Ureter (tissue), 1 donor: ENCODE measurements at regions not wholly inside any gene's neighbourhood (a gene's known extent, or its start where the extent isn't known, plus 50 kb on each side); places are given as distances from the start of the nearest gene placed in this dataset.

Source experiments
- DNase-seq: peaks from one replicate; pipeline ENCODE4 v3.0.0-alpha.2; 2020; ENCODE audit warnings: low spot score
- donor health status: DM: yes; HTN: yes; CAD: no.

DNA sequence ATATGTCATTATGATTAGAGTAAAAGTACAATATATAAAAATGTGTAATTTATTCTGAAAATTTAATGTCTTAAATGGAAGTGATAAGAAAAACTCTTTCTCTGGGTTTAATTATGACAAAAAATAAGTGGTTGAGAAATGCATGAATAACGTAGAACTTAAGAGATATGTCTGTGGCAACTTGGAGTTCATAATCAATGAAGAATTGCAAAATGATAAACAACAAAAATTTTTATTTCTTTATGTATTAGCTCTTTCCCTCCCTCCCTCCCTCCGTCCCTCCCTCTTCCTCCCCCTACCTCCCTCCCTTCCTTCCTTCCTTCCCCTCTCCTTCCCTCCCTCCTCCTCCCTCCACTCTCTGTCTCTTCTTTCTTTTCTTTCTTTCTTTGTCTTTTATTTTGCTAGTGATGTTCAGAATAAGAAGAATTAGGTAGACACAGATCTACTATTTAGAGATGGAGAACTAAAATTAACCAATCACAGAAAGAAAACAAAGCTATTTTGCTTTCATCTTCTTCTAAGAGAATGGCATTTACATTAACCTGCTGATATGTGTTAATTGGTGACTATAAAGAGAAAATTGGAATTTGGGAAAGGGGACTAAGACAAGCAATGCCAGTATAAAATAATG is 96.3 kb upstream of the PDC start:
- no peak for DNase-seq

DNA sequence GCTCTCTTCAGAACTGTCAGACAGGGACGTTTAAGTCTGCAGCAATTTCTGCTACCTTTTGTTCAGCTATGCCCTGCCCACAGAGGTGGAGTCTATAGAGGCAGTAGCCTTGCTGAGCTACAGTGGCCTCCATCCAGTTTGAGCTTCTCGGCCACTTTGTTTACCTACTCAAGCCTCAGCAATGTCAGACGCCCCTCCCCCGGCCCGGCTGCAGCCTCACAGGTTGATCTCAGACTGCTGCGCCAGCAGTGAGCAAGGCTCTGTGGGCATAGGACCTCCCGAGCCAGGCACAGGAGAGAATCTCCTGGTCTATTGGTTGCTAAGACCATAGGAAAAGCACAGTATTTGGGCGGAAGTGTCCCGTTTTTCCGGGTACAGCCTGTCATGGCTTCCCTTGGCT is 89.9 kb upstream of the PDC start:
- no peak for DNase-seq

DNA sequence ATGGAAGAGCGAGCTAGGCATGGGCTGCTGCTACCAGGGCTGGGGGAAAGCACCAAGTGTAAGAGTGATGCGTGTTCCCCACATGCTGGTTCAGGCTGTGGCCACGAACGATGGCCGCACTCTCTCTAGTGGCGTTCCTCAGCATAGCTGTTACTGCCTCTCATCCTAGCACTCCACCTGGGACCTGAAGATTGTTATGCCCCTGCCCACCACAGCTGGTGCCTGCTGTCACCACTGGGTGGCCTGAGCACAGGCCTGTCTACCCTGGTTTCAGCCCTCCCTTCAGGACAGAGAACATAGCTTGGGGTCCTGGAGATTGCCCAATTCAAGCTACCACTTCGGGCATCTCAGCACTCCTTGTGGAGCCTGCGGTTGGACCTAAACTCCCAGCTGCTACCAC is 80.1 kb upstream of the PDC start:
- no peak for DNase-seq

DNA sequence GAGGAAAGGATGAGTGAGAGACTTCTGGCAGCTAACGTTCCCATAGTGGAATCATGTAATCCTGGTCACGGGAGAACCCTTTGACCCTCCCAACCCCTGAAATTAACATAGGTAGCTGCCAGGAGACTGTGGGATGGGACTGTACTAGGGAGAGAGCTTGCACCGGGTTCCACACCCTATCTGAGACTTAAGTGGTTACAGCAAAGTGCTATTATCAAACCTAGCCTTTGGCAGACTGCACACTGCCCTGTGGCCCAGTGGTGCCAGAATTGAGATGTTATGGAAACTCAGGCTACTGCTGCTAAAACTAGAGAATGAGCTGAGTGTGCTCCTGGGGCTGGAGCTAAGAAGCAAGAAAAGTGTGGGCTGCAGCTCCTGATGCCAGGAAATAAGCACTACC is 79.6 kb upstream of the PDC start:
- DNase-seq, result no peak

DNA sequence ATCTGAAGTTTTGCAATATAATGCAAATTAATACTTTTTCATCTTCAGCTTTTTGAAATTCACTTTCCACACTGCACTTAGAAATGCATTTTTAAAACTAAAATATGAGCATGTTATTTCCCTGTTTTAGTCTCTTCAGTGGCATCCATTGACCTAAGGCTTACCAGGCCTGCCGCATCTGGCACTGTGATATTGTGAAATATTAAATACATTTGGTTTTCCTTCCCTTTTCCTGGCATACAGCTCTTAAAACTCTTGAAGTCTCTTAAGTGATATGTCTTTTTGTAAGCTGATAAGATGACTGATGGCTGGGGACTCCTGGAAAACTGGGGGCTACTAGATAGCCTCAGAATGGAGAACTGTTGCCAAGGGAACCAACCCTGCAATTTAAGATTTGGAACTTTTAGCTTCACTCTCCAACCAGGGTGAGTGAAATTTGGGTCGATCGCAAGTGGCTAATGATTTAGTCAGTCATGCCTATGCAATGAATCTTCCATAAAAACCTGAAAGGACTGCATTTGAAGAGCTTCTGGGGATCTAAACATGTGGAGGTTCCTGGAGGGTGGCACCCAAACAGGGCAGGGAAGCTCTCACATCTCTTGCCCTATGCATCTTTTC is 75.5 kb upstream of the PDC start:
- no peak for DNase-seq

DNA sequence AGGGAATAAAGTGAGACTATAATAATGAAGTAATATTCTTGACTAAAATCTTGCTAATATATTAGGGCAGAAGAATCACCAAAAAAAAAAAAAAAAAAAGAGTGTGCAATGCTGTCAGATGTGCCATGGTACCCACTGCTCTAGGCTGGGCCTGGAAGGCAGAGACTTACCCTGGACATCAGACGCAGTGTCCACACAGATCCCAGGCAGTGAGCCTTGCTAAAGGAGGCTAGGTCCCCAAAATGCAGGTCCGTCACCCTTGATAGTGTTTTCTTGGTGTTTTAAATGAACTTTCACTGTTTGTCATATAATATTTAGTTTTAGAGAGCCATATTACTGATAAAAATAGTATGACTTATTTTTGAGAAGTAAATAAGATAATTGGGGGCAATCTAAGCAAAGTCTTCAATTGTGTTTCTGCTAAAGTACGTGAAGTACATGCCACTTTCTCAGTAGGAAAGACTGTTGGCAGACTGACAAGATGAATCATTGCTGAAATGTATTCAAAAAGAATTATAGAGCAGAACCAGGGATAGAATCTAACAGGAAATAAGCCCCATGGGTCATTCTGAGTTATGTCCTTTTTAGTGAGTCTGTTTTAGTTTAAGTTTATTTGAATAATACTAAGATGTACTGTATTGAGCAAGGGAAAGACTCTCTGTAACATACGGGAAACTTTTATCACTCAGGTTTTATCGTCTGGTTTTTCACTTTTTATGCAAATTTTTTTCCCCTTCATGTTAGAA is 74.6 kb upstream of the PDC start:
- DNase-seq, result no peak

DNA sequence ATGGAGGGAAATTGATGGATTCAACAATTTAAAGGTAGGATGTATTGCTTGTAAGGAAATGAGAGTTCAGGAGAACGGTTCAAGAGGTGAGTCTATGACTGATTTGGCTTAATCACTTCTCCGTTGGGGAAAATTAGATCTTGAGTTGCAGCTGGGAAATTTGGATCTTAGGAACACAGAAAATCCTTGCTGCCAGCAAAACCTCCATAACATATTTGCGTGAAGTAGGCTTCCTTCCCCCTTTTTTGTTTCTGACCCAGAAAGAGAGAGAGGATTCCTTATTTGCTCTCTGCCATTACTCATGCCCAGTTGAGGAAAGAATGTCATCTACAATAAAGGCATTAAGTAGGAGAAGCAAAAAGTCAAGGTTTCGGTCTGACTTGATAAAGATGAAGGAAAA is 73.5 kb upstream of the PDC start:
- DNase-seq, result no peak

DNA sequence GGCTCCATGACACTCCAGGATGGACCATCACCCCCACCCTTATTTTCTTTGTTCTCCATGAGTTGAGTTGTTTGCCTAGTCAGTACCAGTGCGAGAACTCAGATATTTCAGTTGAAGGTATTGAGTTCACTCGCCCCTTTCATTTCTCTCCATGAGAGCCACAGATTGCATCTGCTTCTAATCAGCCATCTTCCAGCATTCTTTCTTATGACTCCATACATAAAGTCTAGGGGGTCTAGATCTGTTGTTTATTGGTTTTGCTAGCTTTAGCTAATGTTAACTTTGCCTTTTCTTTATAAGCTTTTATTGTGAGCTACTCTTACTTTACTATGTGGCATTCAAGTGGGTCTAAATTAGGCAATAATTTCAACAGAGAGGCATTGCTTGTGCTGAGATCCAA is 71.6 kb upstream of the PDC start:
- DNase-seq, result no peak

DNA sequence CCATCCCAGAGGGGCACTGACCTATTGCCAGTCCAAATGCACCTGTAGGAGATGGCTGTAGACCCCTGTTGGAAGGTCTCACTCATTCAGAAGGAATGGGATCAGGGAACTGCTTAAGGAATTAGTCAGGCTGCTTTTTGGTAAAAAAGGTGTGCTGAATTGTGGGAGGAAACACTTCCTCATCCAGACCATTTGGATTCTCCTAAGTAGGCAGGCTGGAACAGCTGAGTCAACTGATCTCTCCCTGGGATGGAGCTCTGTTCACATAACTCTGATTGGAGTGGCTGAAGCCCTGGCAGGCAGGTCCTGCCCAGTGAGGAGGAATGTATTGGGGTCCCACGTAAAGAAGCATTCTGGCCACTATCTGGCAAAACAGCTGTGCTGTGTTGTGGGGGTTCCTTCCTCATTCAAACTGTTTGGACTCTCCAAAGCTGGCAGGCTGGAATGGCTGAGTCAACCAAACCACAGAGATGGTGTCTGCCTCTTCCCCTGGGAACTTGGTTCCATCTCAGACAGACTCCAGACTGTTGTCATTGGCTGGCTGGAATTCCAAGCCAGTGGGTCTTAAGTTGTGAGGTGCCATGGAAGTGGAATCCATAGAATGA is 70.7 kb upstream of the PDC start:
- no peak for DNase-seq

DNA sequence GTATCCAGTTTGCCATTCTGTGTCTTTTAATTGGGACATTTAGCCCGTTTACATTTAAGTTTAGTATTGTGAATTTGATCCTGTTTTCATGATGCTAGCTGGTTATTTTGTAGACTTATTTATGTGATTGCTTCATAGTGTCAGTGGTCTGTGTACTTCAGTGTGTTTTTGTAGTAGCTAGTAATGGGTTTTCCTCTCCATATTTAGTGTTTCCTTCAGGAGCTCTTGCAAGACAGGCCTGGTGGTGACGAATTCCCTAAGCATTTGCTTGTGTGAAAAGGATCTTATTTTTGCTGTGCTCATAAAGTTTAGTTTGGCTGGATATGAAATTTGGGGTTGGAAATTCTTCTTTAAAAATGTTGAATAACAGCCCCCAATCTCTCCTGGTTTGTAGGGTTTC is 69.2 kb upstream of the PDC start:
- no peak for DNase-seq

DNA sequence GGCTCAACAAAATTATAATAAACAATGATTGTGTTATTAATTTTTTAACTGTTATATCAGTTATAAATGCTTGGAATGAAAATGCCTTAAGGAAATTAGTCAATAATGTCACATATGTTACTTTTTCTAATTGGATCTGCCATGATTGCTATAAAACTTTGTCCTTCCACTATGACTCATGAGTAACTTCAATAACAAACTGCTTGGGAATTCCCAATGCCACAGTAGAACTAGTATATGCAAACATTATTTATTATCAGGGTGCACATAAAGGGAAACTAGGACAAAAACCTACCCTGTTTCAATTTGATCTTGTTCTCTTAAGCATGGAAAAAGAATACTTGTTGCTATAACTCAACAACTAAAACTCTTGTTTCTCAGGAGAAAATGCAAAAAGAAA is 59.1 kb upstream of the PDC start:
- no peak for DNase-seq

DNA sequence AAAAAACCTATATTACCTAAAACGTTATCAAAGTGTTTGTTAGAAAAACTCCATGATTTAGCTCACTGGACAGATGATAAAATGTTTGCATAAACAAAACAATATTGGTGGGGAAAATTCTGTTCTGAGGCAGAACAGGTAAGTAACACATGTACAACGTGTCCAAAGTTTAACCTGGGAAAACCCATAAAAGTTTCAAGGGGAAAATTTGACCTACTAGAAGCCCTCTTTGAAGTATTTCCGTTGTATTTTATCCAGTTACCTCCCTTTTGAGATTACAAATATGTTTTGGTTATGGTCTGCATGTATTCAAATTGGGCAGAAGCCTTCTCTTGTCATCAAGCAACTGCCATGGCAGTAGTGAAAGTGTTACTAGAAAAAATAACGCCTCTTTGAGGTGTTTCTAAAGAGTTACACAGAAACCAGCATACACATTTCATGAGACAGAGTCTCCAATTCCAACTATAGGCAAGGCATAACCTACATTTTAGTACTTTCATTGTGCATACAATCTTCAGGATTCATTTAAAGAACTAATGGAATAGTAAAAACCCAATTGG is 58.0 kb upstream of the PDC start:
- no peak for DNase-seq

DNA sequence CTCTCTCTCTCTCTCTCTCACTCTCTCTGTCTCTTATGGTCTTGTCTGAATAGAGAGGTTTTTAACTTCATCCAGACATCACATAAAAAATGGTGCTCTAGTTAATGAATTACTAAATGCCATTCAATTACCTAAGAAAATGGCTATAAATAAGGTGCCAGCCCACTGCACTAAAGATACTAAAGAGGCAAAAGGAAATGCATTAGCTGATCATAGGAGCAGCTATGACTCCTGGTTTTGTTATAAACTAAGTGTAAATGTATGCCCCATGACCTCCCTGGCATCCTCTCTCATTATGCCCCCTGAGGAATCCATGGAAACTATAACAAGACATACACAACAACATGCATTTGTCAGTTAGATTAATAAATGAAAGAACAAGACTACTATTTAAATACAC is 57.5 kb upstream of the PDC start:
- DNase-seq, result no peak

DNA sequence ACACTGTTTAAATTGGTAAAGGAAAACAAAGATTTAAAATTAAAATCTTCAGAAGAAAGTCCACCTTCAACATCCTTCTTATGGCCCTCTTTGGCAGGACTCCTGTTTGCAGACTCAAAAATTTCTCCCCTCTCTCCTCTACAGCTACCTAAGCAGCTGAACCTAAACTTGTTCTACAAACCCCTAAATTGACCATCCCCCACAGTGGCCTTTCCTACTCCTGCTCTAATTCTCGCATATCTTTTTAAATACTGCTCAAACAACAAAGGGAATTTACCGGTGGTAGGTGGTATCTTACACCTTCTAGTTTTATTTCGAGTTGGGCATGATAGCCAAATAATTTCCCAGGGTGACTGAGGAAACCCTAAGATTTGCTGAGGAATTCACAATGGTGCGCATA is 53.5 kb upstream of the PDC start:
- no peak for DNase-seq

DNA sequence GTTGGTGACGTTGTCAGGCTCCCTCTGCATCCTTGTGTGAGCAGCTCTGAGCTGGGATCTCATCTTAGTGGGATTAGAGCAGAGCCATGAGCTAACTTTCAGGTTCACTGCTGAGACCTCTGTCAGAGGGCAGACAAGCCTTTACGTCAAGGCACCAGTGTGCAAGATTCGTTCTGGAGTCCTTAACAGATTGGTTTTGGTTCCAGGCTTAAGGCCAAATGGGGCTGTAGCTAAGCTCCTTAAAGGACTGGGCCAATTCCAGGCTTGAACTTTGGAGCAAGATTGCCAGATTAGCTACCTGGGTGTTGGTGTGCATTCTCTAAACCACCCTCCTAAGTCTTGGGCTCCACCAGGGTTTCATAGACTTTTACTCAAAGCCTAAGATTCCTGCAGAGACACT is 52.6 kb upstream of the PDC start:
- no peak for DNase-seq

DNA sequence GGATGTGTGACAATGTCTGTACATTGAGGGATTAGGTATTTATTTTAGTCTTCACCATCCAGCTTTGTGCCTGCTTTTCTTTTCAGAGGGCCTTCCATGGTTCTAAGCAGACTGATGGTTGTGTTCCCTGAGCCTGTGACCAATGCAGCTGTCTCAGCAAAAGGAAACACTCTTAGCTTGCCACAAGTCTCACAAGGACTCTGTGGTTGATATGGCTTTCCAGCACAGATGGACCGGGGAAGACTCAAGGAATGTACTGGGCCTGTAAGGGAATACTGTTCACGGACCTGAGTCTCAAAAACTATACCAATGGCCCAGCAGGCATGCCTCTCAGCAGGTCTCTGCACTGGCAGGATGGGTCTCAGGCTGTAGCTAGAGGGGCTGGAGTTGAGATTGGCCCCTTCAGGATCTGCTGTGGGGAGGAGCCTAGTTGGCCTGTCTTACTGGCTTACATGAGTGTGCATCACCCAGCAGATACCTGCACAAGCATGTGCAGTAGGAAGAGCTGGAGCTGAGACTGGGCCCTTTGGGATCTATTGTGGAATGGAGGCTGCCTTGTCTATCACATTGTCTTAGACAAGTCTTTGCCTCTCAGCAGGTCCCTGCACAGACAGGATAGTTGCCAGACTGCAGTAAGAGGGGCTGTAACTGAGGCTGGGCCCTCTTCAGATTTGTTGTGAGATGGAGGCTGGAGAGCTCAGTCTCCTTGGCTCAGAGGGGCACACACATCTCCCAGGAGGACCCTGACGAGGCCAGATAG is 52.0 kb upstream of the PDC start:
- no peak for DNase-seq

DNA sequence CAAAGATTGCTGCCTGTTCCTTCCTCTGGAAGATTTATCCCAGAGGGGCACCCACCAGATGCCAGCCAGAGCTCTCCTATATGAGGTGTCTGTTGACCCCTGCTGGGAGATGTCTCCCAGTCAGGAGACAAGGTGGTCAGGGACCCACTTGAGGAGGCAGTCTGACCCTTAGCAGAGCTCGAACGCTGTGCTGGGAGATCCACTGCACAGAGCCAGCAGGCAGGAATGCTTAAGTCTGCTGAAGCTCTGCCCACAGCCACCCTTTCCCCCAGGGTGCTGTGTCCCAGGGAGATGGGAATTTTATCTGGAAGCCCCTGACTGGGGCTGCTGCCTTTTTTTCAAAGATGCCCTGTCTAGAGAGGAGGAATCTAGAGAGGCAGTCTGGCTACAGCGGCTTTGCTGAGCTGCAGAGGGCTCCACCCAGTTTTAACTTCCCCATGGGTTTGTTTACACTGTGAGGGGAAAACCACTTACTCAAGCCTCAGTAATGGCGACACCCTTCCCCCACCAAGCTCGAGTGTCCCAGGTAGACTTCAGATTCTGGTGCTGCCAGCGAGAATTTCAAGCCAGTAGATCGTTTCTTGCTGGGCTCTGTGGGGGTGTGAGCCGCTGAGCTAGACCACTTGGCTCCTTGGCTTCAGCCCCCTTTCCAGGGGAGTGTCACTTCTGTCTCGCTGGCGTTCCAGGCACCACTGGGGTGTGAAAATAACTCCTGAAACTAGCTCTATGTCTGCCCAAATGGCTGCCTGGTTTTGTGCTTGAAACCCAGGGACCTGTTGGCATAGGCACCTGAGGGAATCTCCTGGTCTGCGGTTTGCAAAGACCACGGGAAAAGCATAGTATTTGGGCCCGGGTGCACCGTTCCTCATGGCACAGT is 51.1 kb upstream of the PDC start:
- peak; percentile 53 for DNase-seq
